ENCODE measurements at regions not wholly inside any gene's neighbourhood (a gene's known extent, or its start where the extent isn't known, plus 50 kb on each side); places are given as distances from the start of the nearest gene placed in this dataset.
"Not testable (repeated sequence)": the region's sequence is repeated elsewhere in the genome, so short reads cannot be mapped to it uniquely, and the experiment has no call there.

DNA sequence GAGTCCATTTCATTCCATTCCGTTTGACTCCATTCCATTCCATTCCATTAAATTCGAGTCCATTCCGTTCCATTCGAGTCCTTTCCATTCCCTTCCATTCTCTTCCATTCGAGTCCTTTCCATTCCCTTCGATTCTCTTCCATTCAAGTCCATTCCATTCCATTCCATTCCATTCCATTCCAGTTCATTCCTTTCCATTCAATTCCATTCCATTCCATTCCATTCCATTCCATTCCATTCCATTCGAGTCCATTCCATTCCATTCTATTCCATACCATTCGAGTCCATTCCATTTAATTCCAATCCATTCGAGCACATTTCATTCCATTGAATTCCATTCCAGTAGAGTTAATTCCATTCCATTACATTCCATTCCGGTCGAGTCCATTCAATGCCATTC, 1130.9 kb downstream of the RPIA start:
- not testable (repeated sequence) for TF ChIP-seq RAD21 (conservative IDR thresholded peaks at IDR 0.05); EP300 (conservative IDR thresholded peaks at IDR 0.05; ENCODE audit: poor library complexity, severe bottlenecking); REST (IDR thresholded peaks at IDR 0.05; ENCODE audit: borderline replicate concordance); POLR2AphosphoS5 (IDR thresholded peaks at IDR 0.05); SMC3 (conservative IDR thresholded peaks at IDR 0.05; ENCODE audit: poor library complexity)
- TF ChIP-seq, protein P1, sequence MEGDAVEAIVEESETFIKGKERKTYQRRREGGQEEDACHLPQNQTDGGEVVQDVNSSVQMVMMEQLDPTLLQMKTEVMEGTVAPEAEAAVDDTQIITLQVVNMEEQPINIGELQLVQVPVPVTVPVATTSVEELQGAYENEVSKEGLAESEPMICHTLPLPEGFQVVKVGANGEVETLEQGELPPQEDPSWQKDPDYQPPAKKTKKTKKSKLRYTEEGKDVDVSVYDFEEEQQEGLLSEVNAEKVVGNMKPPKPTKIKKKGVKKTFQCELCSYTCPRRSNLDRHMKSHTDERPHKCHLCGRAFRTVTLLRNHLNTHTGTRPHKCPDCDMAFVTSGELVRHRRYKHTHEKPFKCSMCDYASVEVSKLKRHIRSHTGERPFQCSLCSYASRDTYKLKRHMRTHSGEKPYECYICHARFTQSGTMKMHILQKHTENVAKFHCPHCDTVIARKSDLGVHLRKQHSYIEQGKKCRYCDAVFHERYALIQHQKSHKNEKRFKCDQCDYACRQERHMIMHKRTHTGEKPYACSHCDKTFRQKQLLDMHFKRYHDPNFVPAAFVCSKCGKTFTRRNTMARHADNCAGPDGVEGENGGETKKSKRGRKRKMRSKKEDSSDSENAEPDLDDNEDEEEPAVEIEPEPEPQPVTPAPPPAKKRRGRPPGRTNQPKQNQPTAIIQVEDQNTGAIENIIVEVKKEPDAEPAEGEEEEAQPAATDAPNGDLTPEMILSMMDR (IDR thresholded peaks at IDR 0.05; ENCODE audit: poor library complexity, severe bottlenecking), result not testable (repeated sequence)
